CD4-positive, alpha-beta T cell treated with Interleukin-17A for 1 hour (primary cell): ENCODE measurements at regions not wholly inside any gene's neighbourhood (a gene's known extent, or its start where the extent isn't known, plus 50 kb on each side); places are given as distances from the start of the nearest gene placed in this dataset.

ENCODE experiments used
- DNase-seq: peaks from one replicate; pipeline ENCODE4 v3.0.0-alpha.2; 2020

GRCh38 chr4:17336069-17336468, 175.8 kb downstream of the QDPR start:
- DNase-seq, result no peak

- peak; percentile 8 for DNase-seq
These were observed 176.5 kb downstream of the QDPR start for GRCh38 chr4:17335371-17335770.

DNA sequence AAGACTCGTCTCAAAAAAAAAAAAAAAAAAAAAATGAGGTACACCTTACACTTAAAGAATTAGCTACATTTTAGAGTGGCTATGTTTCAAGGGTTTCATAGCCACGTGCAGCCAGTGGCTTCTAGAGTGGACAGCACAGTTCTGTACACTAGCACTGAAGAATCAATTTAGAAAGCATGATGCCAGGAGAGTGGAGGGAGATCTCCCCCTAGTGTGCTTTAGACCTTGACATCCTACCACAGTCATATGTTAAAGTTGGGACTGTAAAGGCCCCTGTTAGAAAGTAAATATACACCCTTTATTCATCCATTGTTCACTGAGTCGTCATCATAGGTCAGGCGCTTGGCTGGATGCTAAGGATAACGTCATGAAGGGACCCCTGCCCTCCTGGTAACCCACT, 179.4 kb downstream of the QDPR start:
- DNase-seq, result no peak

DNA sequence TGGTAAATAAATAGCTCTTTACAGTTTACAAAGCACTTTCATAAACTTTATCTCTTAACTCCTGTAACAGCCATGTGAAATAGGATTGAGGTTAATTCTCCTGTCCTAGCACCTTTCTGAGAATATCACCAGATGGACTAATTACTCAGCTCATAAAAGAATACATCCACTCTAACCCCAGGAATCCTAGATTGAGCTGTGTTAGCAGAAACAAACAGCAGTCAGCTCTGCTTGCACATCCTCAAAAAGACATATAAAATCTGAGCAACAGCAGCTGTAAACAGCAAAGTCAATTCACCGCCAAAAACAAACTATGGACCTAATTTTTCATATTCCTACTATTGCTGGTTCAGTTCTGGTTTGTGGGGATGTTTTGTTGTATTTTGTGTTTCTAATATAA, 182.8 kb downstream of the QDPR start:
- no peak for DNase-seq

DNA sequence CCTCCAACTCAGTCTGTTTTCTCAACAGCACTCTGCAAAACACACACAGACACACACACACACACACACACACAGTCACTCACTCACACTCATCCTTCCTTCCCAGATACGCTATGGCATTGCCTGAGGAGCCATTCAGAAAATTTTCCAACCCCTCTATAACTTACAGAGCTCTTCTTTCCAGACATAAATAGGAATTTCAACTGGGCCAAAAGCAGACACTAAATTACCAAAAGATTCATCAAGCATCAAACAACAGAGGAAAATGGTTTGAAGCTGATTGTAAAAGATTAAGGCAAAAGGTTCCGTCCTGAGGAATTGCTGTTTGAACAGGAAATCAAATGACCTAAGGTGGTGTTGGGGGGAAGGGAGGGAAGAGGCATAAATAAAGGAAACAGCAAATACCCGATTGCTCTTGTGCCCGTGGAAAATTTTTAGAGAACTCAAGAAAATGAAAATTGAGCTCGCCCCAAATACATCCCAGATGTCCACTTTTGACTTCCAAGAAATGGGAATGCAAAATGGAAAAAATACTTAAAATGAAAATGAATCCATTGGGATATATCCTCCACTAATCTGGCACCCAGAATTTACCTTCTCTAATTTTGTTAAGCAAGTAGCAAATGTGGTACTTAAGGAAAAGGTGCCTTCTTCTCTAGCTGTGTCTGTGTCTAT, 183.6 kb downstream of the QDPR start:
- no peak for DNase-seq

- no peak for DNase-seq
These were observed 184.3 kb downstream of the QDPR start for GRCh38 chr4:17327591-17327990.

GRCh38 chr4:17326756-17327155, 185.1 kb downstream of the QDPR start:
- no peak for DNase-seq

DNA sequence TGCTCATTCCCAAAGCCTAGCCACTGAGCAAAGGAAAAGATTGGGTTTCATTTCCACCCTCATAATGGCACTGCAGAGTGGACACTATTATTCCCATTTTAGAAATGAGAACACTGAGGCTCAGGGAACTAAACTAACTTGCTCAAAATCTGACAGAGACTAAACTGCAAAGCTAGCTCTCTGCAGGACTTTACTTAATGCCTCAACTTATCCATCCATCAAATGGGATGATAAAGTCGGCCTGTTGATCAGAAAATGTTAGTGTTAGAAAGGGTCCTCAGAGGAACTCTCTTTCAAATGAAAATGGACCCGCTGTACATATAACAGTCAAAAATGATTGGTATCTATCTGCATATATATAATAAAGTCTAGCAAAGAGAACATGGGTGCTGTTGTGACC, 186.8 kb downstream of the QDPR start:
- no peak for DNase-seq

DNA sequence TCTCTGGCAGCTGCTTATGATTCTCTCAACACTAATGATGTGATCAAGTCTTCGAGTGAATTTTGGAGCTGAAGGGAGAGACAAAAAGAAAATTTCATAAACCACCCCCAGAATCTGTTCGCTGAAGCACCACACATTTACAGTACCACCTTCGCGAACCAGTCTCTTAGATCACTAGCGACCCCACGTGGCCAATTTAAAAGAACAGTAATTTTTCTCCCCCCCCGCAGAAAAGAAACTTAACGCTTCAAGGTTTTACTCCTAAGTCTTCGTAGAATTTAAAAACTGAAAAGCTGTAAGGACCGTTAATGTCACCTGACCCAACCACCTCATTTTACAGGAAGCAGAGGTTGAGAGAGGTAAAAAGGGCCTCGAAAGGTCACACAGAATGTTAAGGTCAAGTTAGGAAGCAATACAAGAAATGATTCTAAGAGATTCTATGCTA, 187.5 kb downstream of the QDPR start:
- DNase-seq, result peak; percentile 52

- no peak for DNase-seq
These were observed 188.1 kb downstream of the QDPR start for GRCh38 chr4:17323554-17324385.

- no peak for DNase-seq
These were observed 189.4 kb downstream of the QDPR start for GRCh38 chr4:17322514-17322913.

GRCh38 chr4:17320046-17320445, 191.8 kb downstream of the QDPR start:
- DNase-seq, result no peak

DNA sequence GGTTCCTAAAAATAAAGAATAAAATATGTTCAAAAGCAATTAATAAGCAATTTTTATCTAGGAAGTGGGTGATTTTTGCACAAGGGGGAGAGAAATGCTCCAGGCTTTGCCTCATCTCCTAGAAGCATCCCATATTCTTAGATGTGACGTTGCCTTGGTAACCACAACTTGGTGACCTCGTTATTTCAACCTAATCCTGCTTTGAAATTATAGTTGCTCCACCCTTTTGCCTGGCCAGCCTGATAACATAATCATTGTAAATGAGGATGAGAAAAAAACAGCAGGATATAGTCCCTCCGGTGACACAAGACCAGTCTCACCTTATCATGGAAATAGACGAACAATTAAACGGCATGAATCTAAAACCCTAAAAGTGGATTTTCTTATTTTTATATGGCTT, 194.4 kb downstream of the QDPR start:
- no peak for DNase-seq

GRCh38 chr4:17316566-17316965, 195.3 kb downstream of the QDPR start:
- no peak for DNase-seq

- no peak for DNase-seq
These were observed 196.4 kb downstream of the QDPR start for GRCh38 chr4:17315459-17315858.

DNA sequence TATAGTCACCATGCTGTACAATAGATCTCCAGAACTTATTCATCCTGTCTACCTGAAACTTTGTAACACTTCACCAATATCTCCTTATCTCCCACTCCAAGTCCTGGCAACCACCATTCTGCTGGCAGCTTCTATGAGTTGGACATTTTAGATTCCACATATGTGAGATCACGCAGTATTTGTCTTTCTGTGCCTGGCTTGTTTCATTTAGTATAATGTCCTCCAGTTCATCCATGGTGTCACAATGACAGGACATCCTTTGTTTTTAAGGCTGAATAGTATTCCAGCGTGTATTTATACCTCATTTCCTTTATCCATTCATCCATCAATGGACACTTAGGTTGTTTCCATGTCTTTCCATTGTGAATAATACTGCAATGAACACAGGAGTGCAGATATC, 198.7 kb downstream of the QDPR start:
- no peak for DNase-seq

- no peak for DNase-seq
These were observed 201.6 kb downstream of the QDPR start for GRCh38 chr4:17310269-17310652.

DNA sequence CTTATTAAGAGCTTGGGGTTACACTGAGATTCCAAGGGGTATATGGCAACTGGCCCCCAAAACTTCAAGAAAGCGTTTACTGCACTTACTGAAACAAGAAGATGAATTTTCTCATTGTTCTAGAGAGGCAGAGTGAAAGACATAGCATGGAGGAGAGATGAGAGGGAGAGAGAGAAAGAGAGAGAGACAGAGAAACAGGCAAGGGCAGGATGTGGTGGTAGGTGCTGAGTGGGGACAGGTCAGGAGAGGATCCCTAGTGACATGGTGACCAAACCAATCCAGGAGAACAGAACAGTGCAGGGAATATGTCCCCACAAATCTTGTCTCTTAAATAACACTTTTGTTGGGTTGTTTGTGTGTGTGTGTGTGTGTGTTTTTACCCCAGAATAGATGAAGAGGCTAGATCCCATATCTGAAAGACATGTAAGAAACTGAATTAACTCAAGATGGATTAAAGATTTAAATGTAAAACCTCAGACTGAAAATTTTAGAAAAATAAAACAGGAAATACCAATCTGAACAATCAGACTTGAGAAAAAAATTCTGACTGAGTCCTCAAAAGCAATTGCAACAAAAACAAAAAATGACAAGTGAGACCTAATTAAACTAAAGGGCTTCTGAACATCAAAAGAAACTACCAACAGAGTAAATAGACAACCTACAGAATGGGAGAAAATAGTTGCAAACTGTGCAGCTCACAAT, 202.2 kb downstream of the QDPR start:
- no peak for DNase-seq

DNA sequence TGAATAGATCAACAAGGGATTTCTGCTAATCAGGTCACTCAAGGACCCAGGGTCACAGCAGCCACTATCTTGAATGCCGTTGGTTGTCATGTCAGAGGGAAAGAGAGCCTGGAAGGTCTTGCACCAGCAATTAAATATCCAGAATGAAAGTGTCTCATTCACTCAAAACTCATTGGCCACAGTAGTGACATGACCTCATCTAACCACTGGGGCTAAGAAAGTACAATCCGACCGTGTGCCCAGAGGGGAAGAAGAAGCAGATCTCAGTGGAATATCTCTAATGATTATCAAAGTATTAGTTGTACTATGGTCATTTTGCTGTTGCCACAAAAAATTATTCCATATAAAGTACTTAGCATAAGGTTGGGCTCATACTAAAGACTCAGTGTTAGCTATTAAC, 210.0 kb downstream of the QDPR start:
- no peak for DNase-seq

DNA sequence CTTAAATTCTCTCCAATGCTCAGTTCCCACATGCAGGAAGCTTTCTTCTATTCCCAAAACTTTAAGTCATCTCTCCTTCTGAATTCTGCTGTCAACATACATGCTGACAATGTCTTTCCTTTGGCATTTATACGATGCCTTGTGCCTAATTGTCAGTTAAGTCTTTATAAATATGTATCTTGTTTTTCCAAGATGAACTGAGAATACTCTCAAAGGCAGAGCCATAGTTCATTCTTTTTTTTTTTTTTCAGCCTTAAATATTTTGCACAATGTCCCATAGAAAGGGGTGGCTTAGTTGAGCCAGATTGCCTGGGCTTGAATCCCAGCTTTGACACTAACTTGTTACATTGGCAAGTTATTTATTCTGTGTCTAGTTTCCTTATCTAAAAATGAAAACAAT, 210.6 kb downstream of the QDPR start:
- no peak for DNase-seq

DNA sequence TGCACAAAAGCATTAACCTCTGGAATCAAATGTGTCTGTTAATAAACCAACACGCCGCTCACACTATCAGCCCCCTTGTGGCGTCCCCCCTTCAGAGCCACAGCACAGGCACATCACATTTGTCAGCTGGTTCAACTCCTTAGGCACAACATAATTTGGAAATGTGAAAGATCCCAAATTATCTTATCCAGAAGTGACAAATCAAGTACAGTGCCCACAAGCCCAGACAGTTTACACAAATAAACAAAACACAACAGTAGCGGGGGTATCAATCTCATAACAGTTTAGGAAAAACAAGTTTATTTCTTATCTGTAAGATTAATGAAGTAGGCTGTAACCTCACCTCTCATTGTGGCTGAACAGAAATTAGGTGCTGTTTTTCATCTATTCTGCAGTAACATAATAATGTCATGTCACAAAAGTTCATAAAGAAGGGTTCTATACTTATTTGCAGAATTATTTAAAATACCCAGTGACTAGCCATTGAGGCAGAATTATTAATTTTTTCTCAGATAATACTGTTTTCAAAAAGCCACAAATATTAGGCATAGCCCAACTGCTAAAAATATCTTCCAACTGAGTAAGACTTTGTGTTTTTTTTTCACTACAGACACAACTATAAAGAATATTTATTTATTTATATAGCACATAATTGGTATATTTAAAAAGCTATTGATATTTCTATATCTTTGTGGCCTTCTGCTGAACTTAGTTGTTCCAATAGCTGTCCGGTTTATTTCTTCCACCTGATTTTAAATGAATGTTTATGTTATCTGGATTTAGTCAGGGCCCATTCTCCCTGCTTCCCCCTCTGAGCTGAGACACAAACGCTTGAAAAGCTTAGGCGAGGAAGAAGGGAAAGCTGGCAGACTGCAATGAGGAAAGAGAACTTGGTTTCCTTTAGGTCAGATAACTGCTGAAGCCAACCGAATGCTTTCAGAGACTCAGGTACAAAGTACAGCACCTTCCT, 214.7 kb downstream of the QDPR start:
- no peak for DNase-seq

DNA sequence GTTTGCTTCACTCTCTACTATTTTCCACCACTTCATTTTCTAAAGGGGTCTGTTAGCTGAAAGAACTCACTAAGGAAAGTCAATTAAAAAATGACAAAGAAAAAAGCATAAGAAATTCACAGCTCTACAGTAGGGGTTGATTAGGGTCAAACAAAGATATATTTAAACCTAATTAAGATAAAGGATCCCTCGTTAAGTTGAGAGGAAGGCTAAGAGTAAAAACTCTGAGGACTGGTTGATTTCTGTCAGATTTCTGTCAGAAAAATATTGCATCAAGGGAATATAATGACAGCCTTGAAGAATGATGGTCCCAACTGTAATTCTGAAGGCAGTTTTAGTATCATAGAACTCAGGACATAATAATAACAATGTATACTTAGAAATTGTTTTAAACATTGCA, 218.0 kb downstream of the QDPR start:
- DNase-seq, result no peak

DNA sequence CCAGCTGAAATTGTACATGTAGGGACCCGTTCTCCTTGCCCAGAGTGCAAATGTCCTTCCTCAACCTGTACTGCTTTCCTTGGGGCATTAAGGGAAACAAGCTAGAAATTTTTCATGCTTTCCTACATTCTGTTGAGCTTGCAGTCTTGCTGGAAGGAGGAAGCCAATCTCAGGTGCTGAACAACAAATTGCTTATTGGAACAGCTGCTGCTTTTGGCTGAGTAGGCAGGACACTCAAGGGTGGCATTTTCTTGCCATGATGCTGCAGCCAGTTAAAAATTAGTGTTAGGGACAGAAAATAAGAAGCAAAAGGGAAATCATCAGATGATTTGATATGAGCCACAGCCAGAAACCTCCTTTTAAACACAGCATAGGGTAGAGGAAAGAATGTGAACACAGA, 223.7 kb downstream of the QDPR start:
- DNase-seq, result no peak
